Trophoblast cell (in vitro differentiated cells and primary cell): ENCODE measurements at regions not wholly inside any gene's neighbourhood (a gene's known extent, or its start where the extent isn't known, plus 50 kb on each side); places are given as distances from the start of the nearest gene placed in this dataset.
A peak's percentile ranks its signal among the peaks of the same experiment; 100 is the strongest.

ENCODE experiments used
- DNase-seq, 2 donors: peaks; one replicate each; pipeline ENCODE4 v3.0.0-alpha.2; 2016
- H2AFZ ChIP-seq: 2 replicates; pipeline ENCODE4 v1.6.1; 2013; ENCODE audit warnings: low read length, moderate library complexity, mild to moderate bottlenecking; ENCODE audit not compliant: insufficient read depth, poor library complexity
- H2AK5ac ChIP-seq: 2 replicates; pipeline ENCODE4 v1.6.1; 2013; ENCODE audit warnings: mild to moderate bottlenecking, low read length
- H2BK120ac ChIP-seq: 2 replicates; pipeline ENCODE4 v1.6.1; 2013; ENCODE audit warnings: low read length, mild to moderate bottlenecking, moderate library complexity; ENCODE audit not compliant: insufficient read depth, poor library complexity
- H2BK12ac ChIP-seq: 2 replicates; pipeline ENCODE4 v1.6.1; 2013; ENCODE audit warnings: mild to moderate bottlenecking, low read length, moderate library complexity
- H2BK5ac ChIP-seq: 2 replicates; pipeline ENCODE4 v1.6.1; 2013; ENCODE audit warnings: low read length, low read depth, moderate library complexity, mild to moderate bottlenecking; ENCODE audit not compliant: poor library complexity
- H3K14ac ChIP-seq: 2 replicates; pipeline ENCODE4 v1.6.1; 2013; ENCODE audit warnings: mild to moderate bottlenecking, low read length
- H3K18ac ChIP-seq: 2 replicates; pipeline ENCODE4 v1.6.1; 2013; ENCODE audit warnings: mild to moderate bottlenecking, low read length
- H3K23ac ChIP-seq: 2 replicates; pipeline ENCODE4 v1.6.1; 2013; ENCODE audit warnings: low read length
- H3K27ac ChIP-seq: 2 replicates; pipeline ENCODE4 v1.5.1; 2013; ENCODE audit warnings: low read depth, mild to moderate bottlenecking, inconsistent platforms, low read length, moderate library complexity
- H3K27me3 ChIP-seq: 2 replicates; pipeline ENCODE4 v1.6.1; 2013; ENCODE audit warnings: inconsistent platforms, mild to moderate bottlenecking, low read length, moderate library complexity; ENCODE audit not compliant: insufficient read depth
- H3K36me3 ChIP-seq, 2 experiments: 1 replicate in 1 of 2; 2 replicates in 1 of 2; pipeline ENCODE4 v1.6.1; 2013; ENCODE audit warnings: low read length in 2 of 2, mild to moderate bottlenecking in 2 of 2, moderate library complexity in 1 of 2; ENCODE audit not compliant: insufficient read depth in 2 of 2, control insufficient read depth in 1 of 2
- H3K4ac ChIP-seq: 2 replicates; pipeline ENCODE4 v1.6.1; 2013; ENCODE audit warnings: low read depth, mild to moderate bottlenecking, low read length, moderate library complexity
- H3K4me1 ChIP-seq, 2 experiments: 1 replicate in 1 of 2; 2 replicates in 1 of 2; pipeline ENCODE4 v1.6.1; 2013; ENCODE audit warnings: low read length in 2 of 2, mild to moderate bottlenecking in 2 of 2, moderate library complexity in 1 of 2; ENCODE audit not compliant: insufficient read depth in 2 of 2, control insufficient read depth in 1 of 2
- H3K4me2 ChIP-seq: 2 replicates; pipeline ENCODE4 v1.6.1; 2013; ENCODE audit warnings: inconsistent platforms, mild to moderate bottlenecking, low read length, moderate library complexity
- H3K4me3 ChIP-seq: 2 replicates; pipeline ENCODE4 v1.5.1; 2013; ENCODE audit warnings: mild to moderate bottlenecking, low read depth, low read length, inconsistent platforms
- H3K79me1 ChIP-seq: one replicate; pipeline ENCODE4 v1.6.1; 2013; ENCODE audit warnings: low read length
- H3K79me2 ChIP-seq: 2 replicates; pipeline ENCODE4 v1.6.1; 2013; ENCODE audit warnings: low read length, mild to moderate bottlenecking; ENCODE audit not compliant: control insufficient read depth, insufficient read depth, poor library complexity
- H3K9ac ChIP-seq: 2 replicates; pipeline ENCODE4 v1.6.1; 2013; ENCODE audit warnings: mild to moderate bottlenecking, low read length
- H3K9me3 ChIP-seq: 2 replicates; pipeline ENCODE4 v1.6.1; 2013; ENCODE audit warnings: low read depth, mild to moderate bottlenecking, control low read depth, inconsistent platforms, low read length; ENCODE audit not compliant: insufficient read depth
- H4K12ac ChIP-seq: 2 replicates; pipeline ENCODE4 v1.6.1; 2013; ENCODE audit warnings: low read depth, mild to moderate bottlenecking, low read length, moderate library complexity
- H4K8ac ChIP-seq: 2 replicates; pipeline ENCODE4 v1.6.1; 2013; ENCODE audit warnings: low read depth, mild to moderate bottlenecking, low read length, moderate library complexity
- H4K91ac ChIP-seq: one replicate; pipeline ENCODE4 v1.6.1; 2013; ENCODE audit warnings: low read depth, mild to moderate bottlenecking, low read length, moderate library complexity
- WGBS: extraction: QIAGEN DNeasy Blood & Tissue Kit; methylation state at CpG from one replicate; pipeline ENCODE4 v1.1.7; 2013; ENCODE audit warnings: missing lambda C conversion rate; ENCODE audit not compliant: insufficient read length, insufficient coverage; ENCODE audit errors: extremely low coverage; 5-methylcytosine and 5-hydroxymethylcytosine counted together

DNA sequence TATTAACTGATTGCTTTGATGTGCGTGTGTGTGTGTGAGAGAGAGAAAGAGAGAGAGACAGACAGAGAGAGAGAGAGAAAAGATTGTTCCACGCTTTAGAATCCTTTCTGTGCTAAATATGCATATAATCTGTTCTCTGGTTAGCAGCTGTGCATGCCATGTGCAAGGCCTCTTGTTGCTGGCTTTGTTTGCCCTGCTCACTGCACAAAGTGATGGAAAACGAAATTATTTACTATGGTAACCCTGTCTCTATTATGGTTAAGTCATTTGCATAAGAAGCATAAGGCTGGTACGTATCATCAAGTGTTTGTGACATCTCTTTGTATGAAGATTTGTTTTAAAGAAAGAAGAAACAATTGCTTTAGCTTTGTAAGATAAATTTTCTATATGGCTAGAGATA is 190.2 kb upstream of the POF1B start:
- WGBS: no CpG with 5 or more reads among the region's 4 CpGs

DNA sequence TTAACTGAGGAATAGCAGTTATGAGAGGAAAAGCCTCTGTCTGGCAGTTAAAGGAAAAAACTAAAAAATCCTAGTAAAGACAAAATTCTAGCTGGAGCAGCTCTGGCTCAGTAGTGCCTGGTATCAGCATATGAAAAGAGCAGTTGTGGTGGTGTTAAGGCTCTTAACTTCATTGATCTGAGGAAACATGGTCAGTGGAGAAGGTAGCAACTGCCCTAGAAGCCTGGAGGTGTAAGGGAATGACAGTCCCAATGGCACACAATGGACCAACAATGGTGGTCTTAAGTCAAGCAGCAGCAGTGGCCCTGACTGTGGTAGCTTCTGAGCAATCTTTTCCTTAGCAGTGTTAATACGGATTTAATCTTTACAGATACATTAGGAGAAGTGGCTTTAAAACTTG is 189.6 kb upstream of the POF1B start:
- WGBS: no CpG with 5 or more reads among the region's 1 CpG
- H2BK12ac ChIP-seq: no peak overlapping the region

More for the DNA sequence above, 190.2 kb upstream of the POF1B start:
- Histone ChIP-seq H3K79me2 (no peaks in the 10 kb centered on the region), H4K12ac (no peak overlapping the region), H2BK5ac (no peak overlapping the region), H3K18ac (no peak overlapping the region), H3K4me2 (no peak overlapping the region), H3K9ac (no peak overlapping the region), H3K36me3 (no peaks in the 10 kb centered on the region), H4K8ac (no peak overlapping the region), H3K4me3 (no peak overlapping the region), H2BK12ac (no peak overlapping the region), H3K23ac (no peak overlapping the region), H3K9me3 (no peaks in the 10 kb centered on the region), H3K4me1 (no peaks in the 10 kb centered on the region), H3K79me1 (no peaks in the 10 kb centered on the region), H3K14ac (no peak overlapping the region), H2BK120ac (no peak overlapping the region), H3K4ac (no peak overlapping the region), H3K27me3 (no peaks in the 10 kb centered on the region), H2AFZ (no peak overlapping the region), H3K27ac (no peak overlapping the region), H4K91ac (no peak overlapping the region), H2AK5ac (no peak overlapping the region)
- no peak for DNase-seq

GRCh38 chrX:85561231-85561630 is 181.8 kb upstream of the POF1B start:
- H2BK12ac ChIP-seq: no peak overlapping the region
- WGBS: no CpG with 5 or more reads among the region's 7 CpGs

More for the DNA sequence above, 189.6 kb upstream of the POF1B start:
- no peak overlapping the region for H3K18ac ChIP-seq
- H3K27me3 ChIP-seq: no peaks in the 10 kb centered on the region
- no peak overlapping the region for H2BK5ac ChIP-seq
- H2BK120ac ChIP-seq: no peak overlapping the region
- H4K91ac ChIP-seq: no peak overlapping the region
- no peak overlapping the region for H3K27ac ChIP-seq
- no peak overlapping the region for H3K23ac ChIP-seq
- H4K12ac ChIP-seq: no peak overlapping the region
- no peak overlapping the region for H3K4me3 ChIP-seq
- H3K4ac ChIP-seq: no peak overlapping the region
- H3K36me3 ChIP-seq: no peaks in the 10 kb centered on the region
- no peak overlapping the region for H4K8ac ChIP-seq
- H3K79me2 ChIP-seq: no peaks in the 10 kb centered on the region
- no peak overlapping the region for H2AK5ac ChIP-seq
- no peak overlapping the region for H3K4me2 ChIP-seq
- H3K9ac ChIP-seq: no peak overlapping the region
- no peaks in the 10 kb centered on the region for H3K4me1 ChIP-seq
- no peaks in the 10 kb centered on the region for H3K9me3 ChIP-seq
- H3K14ac ChIP-seq: no peak overlapping the region
- H2AFZ ChIP-seq: no peak overlapping the region
- DNase-seq: no peak
- H3K79me1 ChIP-seq: no peaks in the 10 kb centered on the region

GRCh38 chrX:85544609-85545008 is 165.1 kb upstream of the POF1B start:
- Histone ChIP-seq H3K79me1 (no peaks in the 10 kb centered on the region), H4K8ac (no peak overlapping the region), H2AK5ac (no peak overlapping the region), H3K27ac (no peak overlapping the region), H3K79me2 (no peaks in the 10 kb centered on the region), H3K27me3 (no peaks in the 10 kb centered on the region), H2BK120ac (no peak overlapping the region), H2BK12ac (no peak overlapping the region), H2BK5ac (no peak overlapping the region), H3K18ac (no peak overlapping the region), H4K12ac (no peak overlapping the region), H3K4me1 (no peaks in the 10 kb centered on the region), H3K14ac (no peak overlapping the region), H4K91ac (no peak overlapping the region), H3K36me3 (no peaks in the 10 kb centered on the region), H3K4ac (no peak overlapping the region), H3K4me3 (no peak overlapping the region), H3K4me2 (no peak overlapping the region), H3K9me3 (no peaks in the 10 kb centered on the region), H3K9ac (no peak overlapping the region), H3K23ac (no peak overlapping the region), H2AFZ (no peak overlapping the region)
- no CpG with 5 or more reads among the region's 4 CpGs for WGBS
- peak in 1 of 2 donors; percentile 24 for DNase-seq

More at GRCh38 chrX:85561231-85561630, 181.8 kb upstream of the POF1B start:
- Histone ChIP-seq H3K14ac (no peak overlapping the region), H4K8ac (no peak overlapping the region), H3K27ac (no peak overlapping the region), H3K4ac (no peak overlapping the region), H3K4me1 (peaks cover 0 to 2% of the 10 kb centered on the region in 2 experiments), H2AK5ac (no peak overlapping the region), H2BK120ac (no peak overlapping the region), H3K9me3 (no peaks in the 10 kb centered on the region), H3K9ac (no peak overlapping the region), H4K12ac (no peak overlapping the region), H3K79me2 (no peaks in the 10 kb centered on the region), H3K4me3 (no peak overlapping the region), H4K91ac (no peak overlapping the region), H3K4me2 (no peak overlapping the region), H3K18ac (no peak overlapping the region), H3K23ac (no peak overlapping the region), H3K79me1 (no peaks in the 10 kb centered on the region), H3K36me3 (no peaks in the 10 kb centered on the region), H3K27me3 (no peaks in the 10 kb centered on the region), H2AFZ (no peak overlapping the region), H2BK5ac (no peak overlapping the region)
- DNase-seq: no peak
